GM21723 (cell line): ENCODE measurements at regions not wholly inside any gene's neighbourhood (a gene's known extent, or its start where the extent isn't known, plus 50 kb on each side); places are given as distances from the start of the nearest gene placed in this dataset.
"Not testable (repeated sequence)": the region's sequence is repeated elsewhere in the genome, so short reads cannot be mapped to it uniquely, and the experiment has no call there.

Experiments
- ATAC-seq: cut with Tn5 transposase; IDR thresholded peaks from one replicate; pipeline ENCODE4 v1.9.1; 2021; ENCODE audit warnings: mild to moderate bottlenecking, moderate library complexity; ENCODE audit not compliant: unreplicated experiment

- no peak for ATAC-seq
These were observed 98.3 kb downstream of the SOD2 start for GRCh38 chr6:159594750-159595117.

DNA sequence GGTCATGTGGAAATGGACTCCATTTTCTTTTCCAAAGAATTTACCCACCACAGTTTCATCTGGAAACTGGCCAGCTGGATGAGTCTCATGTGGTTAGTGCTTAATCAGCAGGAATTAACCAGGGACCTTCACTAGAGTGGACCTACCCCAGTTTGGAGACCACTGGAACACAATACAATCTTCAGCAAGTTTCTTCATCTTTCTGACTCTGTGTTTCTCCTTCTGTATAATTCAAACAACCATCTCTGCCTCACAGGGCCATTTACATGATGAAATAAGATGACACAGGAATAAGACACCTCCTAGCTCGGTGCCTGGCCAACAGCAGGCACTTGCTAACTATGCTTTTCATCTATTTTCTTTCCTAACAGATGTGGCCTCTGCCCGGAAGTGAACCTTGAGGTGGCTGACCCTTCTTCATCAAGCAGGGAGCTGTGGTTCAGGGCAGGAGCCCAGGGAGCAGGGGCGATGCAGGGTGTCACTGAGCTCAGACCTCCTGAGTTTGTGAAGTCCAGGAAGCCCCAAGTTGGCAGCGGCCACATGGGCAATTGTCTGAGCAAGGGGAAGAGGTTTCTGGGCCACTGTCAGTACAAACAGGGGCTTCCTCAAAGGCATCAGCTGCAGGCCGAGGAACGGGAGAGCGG lies 98.8 kb downstream of the SOD2 start:
- no peak for ATAC-seq

DNA sequence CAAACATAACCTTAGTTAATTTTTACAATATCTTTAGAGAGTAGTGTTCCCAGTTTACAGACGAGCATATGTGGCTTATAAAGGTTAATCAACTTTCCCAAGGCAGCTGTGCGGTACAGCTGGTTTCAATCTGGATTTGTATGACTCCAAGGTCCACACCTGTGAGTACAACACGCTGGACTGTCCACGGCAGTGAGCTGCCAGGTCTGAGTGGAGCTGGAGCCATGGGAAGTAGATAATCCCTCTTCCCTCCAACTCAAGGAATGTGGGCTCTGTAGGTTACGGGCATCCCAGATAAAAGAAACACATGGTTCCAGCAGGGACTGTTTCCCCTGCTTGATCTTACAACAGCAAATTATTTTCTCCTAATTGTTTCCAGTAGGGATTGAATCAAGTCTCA lies 102.2 kb downstream of the SOD2 start:
- ATAC-seq: no peak

DNA sequence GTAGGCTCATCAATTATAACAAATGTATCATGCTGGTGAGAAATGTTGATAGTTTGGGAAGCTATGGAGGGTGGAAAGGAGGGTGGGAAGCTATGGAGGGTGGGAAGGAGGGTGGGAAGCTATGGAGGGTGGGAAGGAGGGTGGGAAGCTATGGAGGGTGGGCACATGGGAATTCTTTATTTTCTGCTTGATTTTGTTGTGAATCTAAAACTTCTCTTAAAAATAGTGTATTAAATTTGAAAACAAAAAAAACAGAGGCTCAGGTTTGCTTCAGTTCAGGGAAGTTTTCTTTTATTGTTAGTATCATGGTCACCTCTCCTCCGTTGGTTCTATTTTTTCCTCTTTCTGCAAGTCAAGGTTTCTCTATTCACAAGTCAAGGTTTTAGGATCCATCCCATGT lies 106.4 kb downstream of the SOD2 start:
- ATAC-seq: no peak

- no peak for ATAC-seq
These were observed 110.3 kb downstream of the SOD2 start for GRCh38 chr6:159582736-159583135.

GRCh38 chr6:159578629-159579028 lies 114.4 kb downstream of the SOD2 start:
- no peak for ATAC-seq

DNA sequence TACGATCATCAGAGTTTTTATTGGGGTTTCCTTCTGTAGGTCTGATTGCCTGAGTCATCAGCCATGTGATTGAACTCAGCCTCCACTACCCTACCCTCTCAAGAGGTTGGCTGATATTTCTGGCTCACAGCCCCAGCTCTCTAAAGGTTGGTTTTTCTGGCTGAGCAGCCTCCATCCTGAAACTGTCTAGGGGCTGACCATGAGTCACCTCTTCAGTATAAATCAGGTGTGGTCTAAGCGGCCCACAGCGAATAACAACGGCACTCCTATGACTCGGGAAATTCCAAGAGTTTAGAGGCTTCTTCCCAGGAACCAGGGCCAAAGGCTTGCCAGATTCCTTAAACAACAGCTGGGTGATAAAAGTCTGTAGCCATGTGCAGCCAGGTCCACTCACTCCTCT lies 115.5 kb downstream of the SOD2 start:
- ATAC-seq: no peak

DNA sequence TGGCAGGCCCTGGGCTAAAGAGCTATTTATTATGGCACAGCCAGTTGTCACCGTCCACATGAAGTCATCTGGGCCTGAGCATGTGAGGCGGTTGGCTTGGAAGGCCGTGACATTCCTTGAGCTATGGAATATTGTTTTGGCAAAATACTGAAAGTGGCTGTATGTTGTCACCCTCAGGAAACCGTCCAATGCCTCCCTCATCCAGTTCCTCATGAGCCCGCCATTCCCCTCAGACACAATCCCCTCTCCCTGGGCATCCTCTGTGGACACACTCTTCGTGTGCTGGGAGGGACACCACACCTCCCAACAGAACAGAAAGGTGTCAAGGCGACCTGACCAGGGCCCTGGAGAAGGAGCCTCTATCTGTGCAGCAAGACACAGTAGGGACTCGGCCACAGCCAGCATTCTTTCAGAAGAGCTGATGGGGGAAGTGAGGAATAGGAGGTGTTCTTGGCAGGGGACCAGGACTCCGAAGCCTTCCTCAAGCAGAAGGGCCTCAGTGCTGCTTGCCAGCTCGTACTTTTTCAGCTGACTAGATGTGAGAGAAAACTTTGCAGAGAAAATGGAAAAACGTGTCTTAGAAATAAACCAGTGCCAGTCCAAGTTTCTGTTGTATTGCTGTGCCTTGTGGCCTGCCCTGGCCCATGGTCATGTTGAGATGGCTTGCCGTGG lies 120.5 kb downstream of the SOD2 start:
- ATAC-seq: no peak

DNA sequence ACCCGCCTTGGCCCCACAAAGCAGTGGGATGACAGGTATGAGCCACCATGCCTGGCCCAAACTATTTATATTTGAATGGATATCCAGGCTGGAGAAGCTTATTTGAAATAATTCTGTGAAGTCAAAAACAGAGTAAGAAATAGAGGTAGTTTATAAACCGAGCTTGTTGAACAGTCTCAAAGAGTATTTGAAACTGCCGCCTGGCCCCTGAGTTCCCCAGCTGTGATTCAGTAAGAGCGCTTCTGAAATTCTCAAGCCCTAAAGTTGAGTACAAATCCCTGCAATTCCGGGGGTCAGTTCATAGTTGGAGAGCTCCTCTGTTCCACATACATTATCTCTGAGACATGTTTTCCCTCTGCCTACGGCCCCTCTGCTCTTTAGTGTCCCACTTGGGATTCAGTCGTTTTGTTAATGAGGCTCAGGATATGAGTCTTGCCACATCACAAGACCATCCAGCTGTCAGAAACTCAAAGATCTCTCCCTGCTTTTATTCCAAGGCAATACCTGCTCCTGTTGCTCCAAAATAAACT lies 127.8 kb downstream of the SOD2 start:
- ATAC-seq: no peak

DNA sequence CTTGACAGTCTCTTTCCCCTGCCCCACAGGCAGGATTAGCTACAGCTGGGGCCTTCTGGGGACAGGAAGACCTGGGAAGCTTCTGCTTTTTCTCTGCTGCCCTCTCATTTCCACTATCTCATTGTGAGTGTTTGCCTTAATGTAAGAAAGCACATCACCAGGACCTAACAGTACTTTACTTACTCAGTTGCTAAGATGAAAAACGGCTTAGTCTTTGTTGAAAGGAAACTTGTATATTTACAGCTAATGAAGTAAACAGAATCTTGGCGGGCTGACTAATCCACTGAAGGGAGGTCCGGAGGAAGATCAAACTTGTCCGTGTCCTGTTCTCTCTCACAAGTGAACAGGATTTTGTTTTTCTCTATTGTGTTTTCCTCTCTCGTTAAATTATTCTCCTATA lies 128.6 kb downstream of the SOD2 start:
- no peak for ATAC-seq

GRCh38 chr6:159557031-159557430 lies 136.0 kb downstream of the SOD2 start:
- no peak for ATAC-seq

DNA sequence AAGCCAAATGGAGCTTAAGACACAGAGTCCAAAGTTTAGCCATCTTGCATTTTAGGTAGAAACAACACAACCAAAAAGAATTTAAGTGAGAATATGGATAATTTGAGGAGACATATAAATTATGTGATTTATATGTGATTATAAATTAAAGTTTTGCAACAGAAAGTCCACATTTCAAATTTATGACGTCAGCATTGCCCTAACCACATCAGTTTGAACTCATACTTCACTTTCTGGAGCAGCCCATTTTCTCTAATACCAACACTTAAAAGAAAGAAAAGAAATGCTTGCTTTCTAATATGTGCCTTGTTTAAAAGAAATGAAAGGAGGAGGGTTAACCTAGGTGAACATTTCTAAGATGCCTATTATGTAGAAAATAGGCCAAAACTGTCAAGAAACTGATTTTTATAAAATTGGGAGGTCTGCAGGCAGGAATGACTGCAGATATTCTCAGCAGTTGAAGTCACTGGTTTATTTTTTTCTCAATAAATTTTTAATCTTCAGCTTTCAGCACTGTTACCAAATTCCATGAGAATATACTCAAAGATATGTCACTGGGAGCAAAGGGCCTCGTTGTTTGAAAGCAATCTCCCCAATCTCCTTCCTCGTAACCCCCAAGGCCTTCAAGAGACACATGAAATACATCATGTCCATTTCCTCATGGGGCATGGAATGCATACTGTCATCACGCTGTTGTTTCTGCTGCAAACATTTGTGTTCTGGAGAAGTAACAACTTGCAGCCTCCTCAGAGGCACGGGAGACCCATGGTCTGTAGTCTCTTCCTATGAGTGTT lies 137.8 kb downstream of the SOD2 start:
- ATAC-seq: no peak

DNA sequence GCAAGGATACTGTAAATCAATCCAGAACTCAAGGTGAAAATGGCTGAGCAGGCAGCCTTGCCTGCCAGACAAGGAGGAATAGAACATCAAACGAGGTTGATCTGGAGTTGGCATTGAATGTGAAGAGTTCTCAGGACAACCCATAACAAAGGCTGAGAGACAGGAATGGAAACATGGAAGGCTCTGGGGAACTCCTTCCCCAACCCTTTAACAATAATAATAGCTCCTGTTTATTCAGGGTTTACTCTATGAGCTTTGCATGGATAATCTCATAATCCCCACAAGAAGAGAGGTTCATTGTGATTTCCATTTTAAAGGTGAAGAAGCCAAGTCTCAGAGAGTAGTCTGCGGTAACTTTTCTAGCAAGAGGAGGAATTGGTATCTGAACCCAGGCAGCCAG lies 151.7 kb downstream of the SOD2 start:
- ATAC-seq: no peak

DNA sequence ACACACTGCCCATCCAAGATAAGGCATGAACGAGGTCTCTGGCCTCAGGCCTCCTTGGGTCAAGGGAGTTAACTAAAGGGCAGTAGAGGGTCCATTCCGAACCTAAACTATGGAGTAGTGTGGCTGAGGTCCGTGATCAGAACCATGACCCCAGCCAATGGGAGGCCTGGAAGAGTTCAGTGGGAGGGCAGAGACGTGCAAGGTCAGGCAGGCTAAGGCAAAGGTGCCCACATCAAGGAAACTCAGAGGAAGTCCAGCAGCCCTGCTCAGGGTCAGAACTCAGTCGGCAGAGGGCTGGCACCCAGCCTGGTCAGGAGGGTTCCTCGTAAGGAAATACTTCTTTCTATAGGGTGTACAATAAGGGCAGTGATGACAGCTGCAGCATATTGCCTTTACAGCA lies 152.2 kb downstream of the SOD2 start:
- ATAC-seq: no peak

DNA sequence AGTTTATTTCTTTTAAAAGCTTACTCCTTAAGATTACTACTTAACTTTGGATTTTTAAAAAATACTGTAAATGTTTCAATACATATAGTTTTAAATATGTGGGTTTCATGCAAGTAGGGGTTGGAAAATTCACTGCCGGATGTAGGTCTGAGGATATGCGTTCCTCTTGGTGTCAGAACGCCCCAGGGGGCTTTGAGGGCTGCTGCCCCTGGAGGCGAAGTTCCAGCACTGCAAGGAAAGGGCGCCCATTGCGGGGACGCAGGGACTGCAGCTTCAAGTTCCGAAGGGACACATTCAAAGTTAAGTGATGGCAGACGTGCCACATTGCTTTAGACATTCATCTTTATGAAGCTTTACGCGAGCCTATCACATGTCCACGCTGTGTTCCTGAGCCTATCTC lies 152.9 kb downstream of the SOD2 start:
- no peak for ATAC-seq

DNA sequence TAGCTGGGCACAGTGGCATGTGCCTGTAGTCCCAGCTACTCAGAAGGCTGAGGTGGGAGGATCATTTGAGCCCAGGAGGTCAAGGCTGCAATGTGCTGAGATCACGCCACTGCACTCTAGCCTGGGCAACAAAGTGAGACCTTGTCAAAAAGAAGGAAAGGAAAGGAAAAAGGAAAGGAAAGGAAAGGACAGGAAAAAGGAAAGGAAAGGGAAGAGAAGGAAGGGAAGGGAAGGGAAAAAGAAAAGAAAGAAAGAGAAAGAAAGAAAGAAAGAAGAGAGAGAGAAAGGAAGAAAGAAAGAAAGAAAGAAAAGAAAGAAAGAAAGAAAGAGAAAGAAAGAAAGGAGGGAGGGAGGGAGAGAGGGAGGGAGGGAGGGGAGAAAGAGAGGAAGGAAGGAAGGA lies 155.0 kb downstream of the SOD2 start:
- not testable (repeated sequence) for ATAC-seq

DNA sequence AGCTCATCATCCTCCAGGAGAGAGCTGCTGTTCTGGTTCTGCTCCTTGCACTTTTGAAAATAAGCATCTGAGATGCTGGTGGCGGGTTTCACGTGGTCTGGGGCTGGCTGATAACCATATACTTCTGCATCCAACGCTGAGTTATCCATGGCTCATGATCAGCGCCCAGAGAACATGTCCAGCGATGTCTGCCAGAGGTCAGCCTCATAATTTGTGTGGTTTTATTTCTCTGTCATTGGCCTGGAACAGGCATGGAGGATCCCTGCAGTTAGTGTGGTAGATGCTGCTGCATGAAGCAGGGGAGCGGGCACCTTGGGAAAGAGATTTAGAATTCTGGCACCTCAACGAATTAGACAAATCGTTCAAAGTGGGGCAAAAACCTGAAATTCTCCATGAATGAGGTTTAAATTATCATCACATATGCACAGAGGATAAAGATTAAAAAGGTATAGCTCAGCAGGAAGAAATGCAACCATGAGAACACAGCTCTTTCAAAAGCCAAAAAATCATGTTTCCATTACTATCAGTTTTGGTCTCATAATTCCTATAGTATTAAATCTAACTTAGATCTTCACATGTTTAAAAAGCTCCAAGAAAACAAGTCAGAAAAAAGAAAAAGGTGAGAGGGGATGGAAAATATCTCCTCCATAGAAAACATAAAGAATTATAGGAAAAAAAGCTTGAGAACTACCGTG lies 157.2 kb downstream of the SOD2 start:
- ATAC-seq: no peak

GRCh38 chr6:159533568-159533967 lies 159.5 kb downstream of the SOD2 start:
- ATAC-seq: no peak

- ATAC-seq: no peak
These were observed 160.0 kb downstream of the SOD2 start for GRCh38 chr6:159533016-159533415.

DNA sequence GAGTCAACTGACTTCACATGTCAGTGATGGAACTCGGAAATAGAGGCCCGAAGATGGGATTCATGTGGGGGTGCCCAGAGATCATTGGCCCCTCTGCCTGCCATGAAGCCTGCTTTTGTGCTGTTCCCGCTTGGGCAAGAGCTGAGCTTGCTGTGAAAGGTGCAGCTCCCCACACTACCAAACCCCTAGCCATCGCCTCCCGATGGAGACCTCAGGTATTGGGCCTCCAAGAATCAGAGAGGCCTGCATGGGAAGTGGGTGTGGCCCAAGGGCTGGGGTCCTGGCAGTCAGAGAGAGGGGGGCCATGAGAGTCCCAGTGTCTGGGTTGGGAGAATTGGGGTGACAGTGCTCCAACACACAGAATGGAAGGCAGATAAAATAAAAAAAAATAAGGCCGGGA lies 160.9 kb downstream of the SOD2 start:
- no peak for ATAC-seq

DNA sequence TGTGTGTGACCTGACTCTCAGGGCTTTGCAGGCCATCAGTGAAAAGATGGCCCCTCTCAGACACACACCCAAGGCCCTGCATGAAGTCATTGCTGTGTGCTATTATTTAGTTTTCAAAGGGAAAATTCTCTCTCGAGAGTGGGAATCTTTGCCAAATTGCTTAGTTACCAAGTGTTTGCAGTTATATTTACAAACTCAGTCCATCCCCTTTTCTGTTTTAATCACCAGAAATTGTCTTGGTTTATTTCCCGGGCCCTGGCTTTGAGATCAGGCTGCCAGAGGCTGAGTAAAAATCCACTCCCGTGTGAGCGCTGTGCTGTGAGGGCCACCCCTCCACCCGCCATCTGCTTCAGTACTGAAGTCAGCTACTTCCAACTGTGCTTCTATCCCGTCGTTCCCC lies 163.1 kb downstream of the SOD2 start:
- ATAC-seq: no peak
